ENCODE measurements at regions not wholly inside any gene's neighbourhood (a gene's known extent, or its start where the extent isn't known, plus 50 kb on each side); places are given as distances from the start of the nearest gene placed in this dataset.

DNA sequence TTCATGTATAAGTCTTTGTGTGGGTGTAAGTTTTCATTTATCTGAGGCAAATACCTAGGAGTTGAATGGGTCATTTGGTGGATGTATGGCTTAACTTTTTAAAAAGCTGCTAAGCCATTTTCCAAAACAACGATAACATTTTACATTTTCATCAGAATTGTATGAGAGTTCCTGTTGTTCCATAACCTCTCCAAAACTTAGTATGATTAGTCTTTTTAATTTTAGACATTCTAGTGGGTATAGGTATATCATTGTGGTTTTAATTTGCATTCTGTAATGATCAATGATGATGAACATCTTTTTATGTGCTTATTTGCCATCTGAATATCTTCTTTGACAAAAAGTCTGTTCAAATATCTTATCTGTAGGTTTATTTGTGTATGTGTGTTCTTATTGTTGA, 74.4 kb upstream of the UGP2 start:
- TF ChIP-seq, protein P1, sequence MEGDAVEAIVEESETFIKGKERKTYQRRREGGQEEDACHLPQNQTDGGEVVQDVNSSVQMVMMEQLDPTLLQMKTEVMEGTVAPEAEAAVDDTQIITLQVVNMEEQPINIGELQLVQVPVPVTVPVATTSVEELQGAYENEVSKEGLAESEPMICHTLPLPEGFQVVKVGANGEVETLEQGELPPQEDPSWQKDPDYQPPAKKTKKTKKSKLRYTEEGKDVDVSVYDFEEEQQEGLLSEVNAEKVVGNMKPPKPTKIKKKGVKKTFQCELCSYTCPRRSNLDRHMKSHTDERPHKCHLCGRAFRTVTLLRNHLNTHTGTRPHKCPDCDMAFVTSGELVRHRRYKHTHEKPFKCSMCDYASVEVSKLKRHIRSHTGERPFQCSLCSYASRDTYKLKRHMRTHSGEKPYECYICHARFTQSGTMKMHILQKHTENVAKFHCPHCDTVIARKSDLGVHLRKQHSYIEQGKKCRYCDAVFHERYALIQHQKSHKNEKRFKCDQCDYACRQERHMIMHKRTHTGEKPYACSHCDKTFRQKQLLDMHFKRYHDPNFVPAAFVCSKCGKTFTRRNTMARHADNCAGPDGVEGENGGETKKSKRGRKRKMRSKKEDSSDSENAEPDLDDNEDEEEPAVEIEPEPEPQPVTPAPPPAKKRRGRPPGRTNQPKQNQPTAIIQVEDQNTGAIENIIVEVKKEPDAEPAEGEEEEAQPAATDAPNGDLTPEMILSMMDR (IDR thresholded peaks at IDR 0.05) = no peak
- TF ChIP-seq POLR2A (IDR thresholded peaks at IDR 0.05) = no peak
